NCI-H2081 treated with DMSO at 0.1 percent for 48 hours (cell line): ENCODE measurements at regions not wholly inside any gene's neighbourhood (a gene's known extent, or its start where the extent isn't known, plus 50 kb on each side); places are given as distances from the start of the nearest gene placed in this dataset.

Experiments used
- DNase-seq: peaks from one replicate; lab custom pipeline; 2025; lab: John Stamatoyannopoulos, UW

GRCh38 chr18:64991102-64991501 lies 759.7 kb upstream of the CDH7 start:
- no peak for DNase-seq

GRCh38 chr18:64986906-64987495 lies 763.8 kb upstream of the CDH7 start:
- no peak for DNase-seq

GRCh38 chr18:64983497-64984238 lies 767.1 kb upstream of the CDH7 start:
- DNase-seq: no peak

GRCh38 chr18:64982414-64983055 lies 768.3 kb upstream of the CDH7 start:
- no peak for DNase-seq

- DNase-seq: no peak
Measured at GRCh38 chr18:64981915-64982314, 768.9 kb upstream of the CDH7 start.

- DNase-seq: no peak
Measured at GRCh38 chr18:64979791-64980190, 771.0 kb upstream of the CDH7 start.

GRCh38 chr18:64974391-64975125 lies 776.3 kb upstream of the CDH7 start:
- no peak for DNase-seq

GRCh38 chr18:64972545-64972944 lies 778.3 kb upstream of the CDH7 start:
- DNase-seq: no peak

GRCh38 chr18:64966667-64967066 lies 784.1 kb upstream of the CDH7 start:
- DNase-seq: peak; percentile 31

GRCh38 chr18:64956465-64956864 lies 794.3 kb upstream of the CDH7 start:
- DNase-seq: no peak

GRCh38 chr18:64949885-64950284 lies 800.9 kb upstream of the CDH7 start:
- DNase-seq: no peak

- no peak for DNase-seq
Measured at GRCh38 chr18:64936671-64937070, 787.8 kb upstream of the LINC00305 start.

GRCh38 chr18:64929036-64929435 lies 780.1 kb upstream of the LINC00305 start:
- no peak for DNase-seq

GRCh38 chr18:64919971-64920570 lies 771.2 kb upstream of the LINC00305 start:
- peak; percentile 77 for DNase-seq

GRCh38 chr18:64918851-64919250 lies 770.0 kb upstream of the LINC00305 start:
- no peak for DNase-seq

- no peak for DNase-seq
Measured at GRCh38 chr18:64893349-64893748, 744.5 kb upstream of the LINC00305 start.

GRCh38 chr18:64888956-64889355 lies 740.1 kb upstream of the LINC00305 start:
- no peak for DNase-seq

GRCh38 chr18:64886995-64887394 lies 738.1 kb upstream of the LINC00305 start:
- DNase-seq: no peak

- DNase-seq: no peak
Measured at GRCh38 chr18:64882896-64883295, 734.0 kb upstream of the LINC00305 start.

- no peak for DNase-seq
Measured at GRCh38 chr18:64876833-64877232, 727.9 kb upstream of the LINC00305 start.

- no peak for DNase-seq
Measured at GRCh38 chr18:64872710-64873458, 724.0 kb upstream of the LINC00305 start.

GRCh38 chr18:64854112-64854511 lies 705.2 kb upstream of the LINC00305 start:
- no peak for DNase-seq
